PC-9 (cell line): ENCODE measurements at regions not wholly inside any gene's neighbourhood (a gene's known extent, or its start where the extent isn't known, plus 50 kb on each side); places are given as distances from the start of the nearest gene placed in this dataset.

Experiments
- BruUV-seq: library from RNA; stranded (reverse); fragments of 400-500 nt; replicated peaks from 2 replicates; lab custom pipeline; 2021; lab: Mats Ljungman, UMichigan
- CTCF ChIA-PET: fragments of 300-600 bp; sonication (Branson Sonifier 250); formaldehyde crosslinking; loops from one replicate; lab custom pipeline; 2022; ENCODE audit warnings: antibody characterized with exemption; lab: Charles Lee
- POLR2A ChIA-PET: fragments of 300-600 bp; sonication (Branson Sonifier 250); formaldehyde crosslinking; loops from one replicate; lab custom pipeline; 2022; ENCODE audit warnings: antibody characterized with exemption; ENCODE audit not compliant: unreplicated experiment; lab: Charles Lee
- DNase-seq, 2 experiments: peaks; one replicate each; pipeline versions ENCODE4 v3.0.0 to v3.0.0-alpha.2; 2015 to 2022; ENCODE audit warnings: mixed read lengths in 1 of 2
- H2AFZ ChIP-seq: fragments of 200-600 bp; sonication (generic); 2 replicates; pipeline ENCODE4 v1.8.1; 2017; ENCODE audit warnings: antibody characterized with exemption
- H3F3A ChIP-seq: fragments of 200-600 bp; sonication (generic); 2 replicates; pipeline ENCODE4 v1.8.1; 2017; ENCODE audit warnings: antibody characterized with exemption, mild to moderate bottlenecking, low read depth; ENCODE audit not compliant: insufficient read depth
- H3K27ac ChIP-seq: fragments of 200-600 bp; sonication (generic); 2 replicates; pipeline ENCODE4 v1.6.1; 2016; ENCODE audit warnings: mixed run types
- H3K27me3 ChIP-seq: fragments of 200-600 bp; sonication (generic); 2 replicates; pipeline ENCODE4 v1.6.1; 2016; ENCODE audit warnings: low read depth, mixed run types; ENCODE audit not compliant: insufficient read depth
- H3K36me3 ChIP-seq: fragments of 200-600 bp; sonication (generic); 2 replicates; pipeline ENCODE4 v1.6.1; 2016; ENCODE audit warnings: low read depth, mixed run types
- H3K4me1 ChIP-seq: fragments of 200-600 bp; sonication (generic); replicated peaks from 2 replicates; pipeline ENCODE4 v1.6.1; 2016; ENCODE audit warnings: mixed run types; ENCODE audit not compliant: insufficient read depth
- H3K4me2 ChIP-seq: fragments of 200-600 bp; sonication (generic); 2 replicates; pipeline ENCODE4 v1.6.1; 2017; ENCODE audit warnings: mixed run types
- H3K4me3 ChIP-seq: fragments of 200-600 bp; sonication (generic); 2 replicates; pipeline ENCODE4 v1.6.1; 2016; ENCODE audit warnings: mixed run types
- H3K79me2 ChIP-seq: fragments of 200-600 bp; sonication (generic); 2 replicates; pipeline ENCODE4 v1.6.1; 2017; ENCODE audit warnings: low read depth, mixed run types
- H3K9me2 ChIP-seq: fragments of 200-600 bp; sonication (generic); 2 replicates; pipeline ENCODE4 v1.8.1; 2017; ENCODE audit warnings: mild to moderate bottlenecking; ENCODE audit not compliant: insufficient read depth
- H3K9me3 ChIP-seq: fragments of 200-600 bp; sonication (generic); 2 replicates; pipeline ENCODE4 v1.8.1; 2016; ENCODE audit warnings: low read depth; ENCODE audit not compliant: insufficient read depth
- H4K20me1 ChIP-seq: fragments of 200-600 bp; sonication (generic); 2 replicates; pipeline ENCODE4 v1.8.1; 2017; ENCODE audit not compliant: insufficient read depth
- CTCF ChIP-seq: fragments of 200-600 bp; sonication (generic); conservative IDR thresholded peaks from 2 replicates; pipeline ENCODE4 v1.6.1; 2017; ENCODE audit warnings: mixed run types, antibody characterized with exemption, mild to moderate bottlenecking, moderate library complexity
- EZH2 ChIP-seq: fragments of 200-600 bp; sonication (generic); IDR thresholded peaks from 2 replicates; pipeline ENCODE4 v1.8.0; 2017; ENCODE audit warnings: antibody characterized with exemption, low read depth
- intact Hi-C: fragments of 100-400 bp; cut with micrococcal nuclease; formaldehyde crosslinking; loops from one replicate; pipeline ENCODE4 v1.10.0; 2022; ENCODE audit not compliant: unreplicated experiment

GRCh38 chr6:56378966-56379585 is 131.7 kb upstream of the COL21A1 start:
- Histone ChIP-seq H4K20me1 (no peaks in the 10 kb centered on the region), H3K79me2 (no peaks in the 10 kb centered on the region), H3K4me3 (no peak overlapping the region), H2AFZ (no peak overlapping the region), H3K9me3 (peaks cover 5% of the 10 kb centered on the region; the same call in 1 of the 2 replicates), H3K27ac (no peak overlapping the region), H3K4me2 (no peak overlapping the region), H3K4me1 (no peaks in the 10 kb centered on the region), H3K27me3 (no peaks in the 10 kb centered on the region), H3K9me2 (no peaks in the 10 kb centered on the region), H3K36me3 (no peaks in the 10 kb centered on the region), H3F3A (no peaks in the 10 kb centered on the region)
- no peak for DNase-seq
- BruUV-seq = no TSS peak
- POLR2A ChIA-PET = no interaction called here
- intact Hi-C loops = loop anchor here (10.0 kb wide), 1 partner anchor 76 kb away; no protein-coding TSS in a partner anchor
- no peak for TF ChIP-seq EZH2
- no peak for TF ChIP-seq CTCF
- CTCF ChIA-PET = no interaction called here

- TF ChIP-seq CTCF (no peak), EZH2 (no peak)
- no peaks in the 10 kb centered on the region for H4K20me1 ChIP-seq
- H2AFZ ChIP-seq = no peak overlapping the region
- H3K79me2 ChIP-seq = no peaks in the 10 kb centered on the region
- H3K9me2 ChIP-seq = no peaks in the 10 kb centered on the region
- no peaks in the 10 kb centered on the region for H3K36me3 ChIP-seq
- DNase-seq = no peak
- no peak overlapping the region for H3K4me2 ChIP-seq
- H3K4me1 ChIP-seq = no peaks in the 10 kb centered on the region
- H3K4me3 ChIP-seq = no peak overlapping the region
- H3K27me3 ChIP-seq = no peaks in the 10 kb centered on the region
- ChIA-PET POLR2A (no interaction called here), CTCF (no interaction called here)
- BruUV-seq = no TSS peak
- H3F3A ChIP-seq = no peaks in the 10 kb centered on the region
- intact Hi-C loops = loop anchor here (10.0 kb wide), 1 partner anchor 76 kb away; no protein-coding TSS in a partner anchor
- H3K27ac ChIP-seq = no peak overlapping the region
- peaks cover 5% of the 10 kb centered on the region; the same call in 1 of the 2 replicates for H3K9me3 ChIP-seq
Observed at GRCh38 chr6:56378507-56378906, 131.1 kb upstream of the COL21A1 start.

- Histone ChIP-seq H3K9me2 (no peaks in the 10 kb centered on the region), H3K4me3 (no peak overlapping the region), H3F3A (no peaks in the 10 kb centered on the region), H3K36me3 (no peaks in the 10 kb centered on the region), H3K9me3 (peaks cover 5% of the 10 kb centered on the region; the same call in 1 of the 2 replicates), H3K79me2 (no peaks in the 10 kb centered on the region), H4K20me1 (no peaks in the 10 kb centered on the region), H3K4me1 (no peaks in the 10 kb centered on the region), H3K4me2 (no peak overlapping the region), H2AFZ (no peak overlapping the region), H3K27ac (no peak overlapping the region), H3K27me3 (no peaks in the 10 kb centered on the region)
- CTCF ChIA-PET = no interaction called here
- intact Hi-C loops = loop anchor here (10.0 kb wide), 1 partner anchor 78 kb away; no protein-coding TSS in a partner anchor
- DNase-seq = no peak
- BruUV-seq = no TSS peak
- POLR2A ChIA-PET = no interaction called here
- TF ChIP-seq EZH2 = no peak
- no peak for TF ChIP-seq CTCF
Observed at GRCh38 chr6:56377295-56377694, 129.9 kb upstream of the COL21A1 start.
